PC-3 (cell line): ENCODE measurements at regions not wholly inside any gene's neighbourhood (a gene's known extent, or its start where the extent isn't known, plus 50 kb on each side); places are given as distances from the start of the nearest gene placed in this dataset.

Experiments
- ATAC-seq: fragments of 200-7000 bp; cut with Tn5 transposase; 2 replicates; pipeline ENCODE4 v1.9.1; 2020; ENCODE audit warnings: mild to moderate bottlenecking, moderate library complexity
- BruUV-seq: library from RNA; stranded (reverse); fragments of 400-500 nt; replicated peaks from 2 replicates; lab custom pipeline; 2021; lab: Mats Ljungman, UMichigan
- CTCF ChIA-PET: fragments of 300-600 bp; sonication (Branson Sonifier 250); formaldehyde crosslinking; loops from one replicate; lab custom pipeline; 2022; ENCODE audit warnings: antibody characterized with exemption; lab: Charles Lee
- POLR2A ChIA-PET: fragments of 300-600 bp; sonication (Branson Sonifier 250); formaldehyde crosslinking; loops from one replicate; lab custom pipeline; 2022; ENCODE audit warnings: antibody characterized with exemption; ENCODE audit not compliant: unreplicated experiment; lab: Charles Lee
- DNase-seq: peaks from one replicate; pipeline ENCODE4 v3.0.0-alpha.2; 2015
- H2AFZ ChIP-seq: fragments of 300-600 bp; sonication (generic); 2 replicates; pipeline ENCODE4 v1.6.0; 2016; ENCODE audit warnings: antibody characterized with exemption, low read length
- H3F3A ChIP-seq: fragments of 300-600 bp; sonication (generic); one replicate; pipeline ENCODE4 v1.6.0; 2017; ENCODE audit warnings: antibody characterized with exemption, low read length, control low read depth, mild to moderate bottlenecking; ENCODE audit not compliant: unreplicated experiment
- H3K27ac ChIP-seq: fragments of 300-600 bp; sonication (generic); 2 replicates; pipeline ENCODE4 v1.5.1; 2016; ENCODE audit warnings: mild to moderate bottlenecking, low read length
- H3K27me3 ChIP-seq: fragments of 300-600 bp; sonication (generic); 2 replicates; pipeline ENCODE4 v1.6.1; 2016; ENCODE audit warnings: low read length, mixed read lengths
- H3K36me3 ChIP-seq: fragments of 300-600 bp; sonication (generic); 2 replicates; pipeline ENCODE4 v1.6.1; 2016; ENCODE audit warnings: low read depth, mixed run types, low read length, mixed read lengths
- H3K4me1 ChIP-seq: fragments of 300-600 bp; sonication (generic); 2 replicates; pipeline ENCODE4 v1.5.1; 2016; ENCODE audit warnings: low read length; ENCODE audit not compliant: insufficient read depth
- H3K4me2 ChIP-seq: fragments of 300-600 bp; sonication (generic); 2 replicates; pipeline ENCODE4 v1.6.0; 2016; ENCODE audit warnings: low read length
- H3K4me3 ChIP-seq: fragments of 300-600 bp; sonication (generic); 2 replicates; pipeline ENCODE4 v1.5.1; 2016; ENCODE audit warnings: mild to moderate bottlenecking, low read length, mixed read lengths
- H3K79me2 ChIP-seq: fragments of 300-600 bp; sonication (generic); 2 replicates; pipeline ENCODE4 v1.6.1; 2017; ENCODE audit warnings: low read length, mixed read lengths
- H3K9ac ChIP-seq: fragments of 300-600 bp; sonication (generic); 2 replicates; pipeline ENCODE4 v1.6.0; 2016; ENCODE audit warnings: mild to moderate bottlenecking, low read length
- H3K9me2 ChIP-seq: fragments of 300-600 bp; sonication (generic); replicated peaks from 2 replicates; pipeline ENCODE4 v1.6.1; 2016; ENCODE audit warnings: mixed run types, low read length, mixed read lengths
- H3K9me3 ChIP-seq: fragments of 300-600 bp; sonication (generic); 2 replicates; pipeline ENCODE4 v1.6.1; 2016; ENCODE audit warnings: low read length, mixed read lengths
- H4K20me1 ChIP-seq: fragments of 300-600 bp; sonication (generic); 2 replicates; pipeline ENCODE4 v1.6.1; 2016; ENCODE audit warnings: low read length, mixed read lengths
- CTCF ChIP-seq: fragments of 300-600 bp; sonication (generic); conservative IDR thresholded peaks from 2 replicates; pipeline ENCODE4 v1.5.1; 2017; ENCODE audit warnings: antibody characterized with exemption, low read depth, mild to moderate bottlenecking, low read length
- EZH2 ChIP-seq: fragments of 300-600 bp; sonication (generic); IDR thresholded peaks from one replicate; pipeline ENCODE4 v1.6.1; 2017; ENCODE audit warnings: antibody characterized with exemption, mild to moderate bottlenecking, low read length; ENCODE audit not compliant: unreplicated experiment
- EZH2phosphoT487 ChIP-seq: fragments of 300-600 bp; sonication (generic); IDR thresholded peaks from 2 replicates; pipeline ENCODE4 v1.6.1; 2018; ENCODE audit warnings: mild to moderate bottlenecking, antibody characterized with exemption, low read length, borderline replicate concordance
- intact Hi-C: fragments of 100-400 bp; cut with micrococcal nuclease; formaldehyde crosslinking; loops from 2 replicates; pipeline ENCODE4 v1.9.0; 2023

- TF ChIP-seq EZH2 (no peak), EZH2phosphoT487 (no peak), CTCF (no peak)
- CTCF ChIA-PET = no interaction called here
- POLR2A ChIA-PET = no interaction called here
- ATAC-seq (no peak), DNase-seq (no peak)
- H3K36me3 ChIP-seq = no peaks in the 10 kb centered on the region
- H3K9me3 ChIP-seq = no peaks in the 10 kb centered on the region
- H3K4me1 ChIP-seq = peaks cover 18% of the 10 kb centered on the region
- no peak overlapping the region for H3K9ac ChIP-seq
- no peak overlapping the region for H3K4me3 ChIP-seq
- no peaks in the 10 kb centered on the region for H3K79me2 ChIP-seq
- H3K27ac ChIP-seq = no peak overlapping the region
- no peaks in the 10 kb centered on the region for H3F3A ChIP-seq
- H4K20me1 ChIP-seq = no peaks in the 10 kb centered on the region
- H3K27me3 ChIP-seq = no peaks in the 10 kb centered on the region
- no peak overlapping the region for H2AFZ ChIP-seq
- no TSS peak for BruUV-seq
- H3K9me2 ChIP-seq = no peaks in the 10 kb centered on the region
- intact Hi-C loops = no loop called here
- H3K4me2 ChIP-seq = no peak overlapping the region
Measured at GRCh38 chr15:62619526-62619925, 423.0 kb upstream of the TPM1 start.

- ChIA-PET POLR2A (no interaction called here), CTCF (no interaction called here)
- intact Hi-C loops = no loop called here
Measured at GRCh38 chr15:62622775-62623174, 419.8 kb upstream of the TPM1 start.

More at GRCh38 chr15:62622775-62623174, 419.8 kb upstream of the TPM1 start:
- no peaks in the 10 kb centered on the region for H3K36me3 ChIP-seq
- H3K79me2 ChIP-seq = no peaks in the 10 kb centered on the region
- H2AFZ ChIP-seq = no peak overlapping the region
- H3F3A ChIP-seq = no peaks in the 10 kb centered on the region
- no peak overlapping the region for H3K4me3 ChIP-seq
- H3K4me1 ChIP-seq = peaks cover 14% of the 10 kb centered on the region
- H3K4me2 ChIP-seq = no peak overlapping the region
- no TSS peak for BruUV-seq
- no peaks in the 10 kb centered on the region for H3K9me3 ChIP-seq
- no peaks in the 10 kb centered on the region for H4K20me1 ChIP-seq
- DNase-seq (no peak), ATAC-seq (no peak)
- no peaks in the 10 kb centered on the region for H3K9me2 ChIP-seq
- H3K27ac ChIP-seq = no peak overlapping the region
- H3K27me3 ChIP-seq = no peaks in the 10 kb centered on the region
- TF ChIP-seq EZH2 (no peak), CTCF (no peak), EZH2phosphoT487 (no peak)
- no peak overlapping the region for H3K9ac ChIP-seq
